ENCODE measurements at regions not wholly inside any gene's neighbourhood (a gene's known extent, or its start where the extent isn't known, plus 50 kb on each side); places are given as distances from the start of the nearest gene placed in this dataset.
A peak's percentile ranks its signal among the peaks of the same experiment; 100 is the strongest.

DNA sequence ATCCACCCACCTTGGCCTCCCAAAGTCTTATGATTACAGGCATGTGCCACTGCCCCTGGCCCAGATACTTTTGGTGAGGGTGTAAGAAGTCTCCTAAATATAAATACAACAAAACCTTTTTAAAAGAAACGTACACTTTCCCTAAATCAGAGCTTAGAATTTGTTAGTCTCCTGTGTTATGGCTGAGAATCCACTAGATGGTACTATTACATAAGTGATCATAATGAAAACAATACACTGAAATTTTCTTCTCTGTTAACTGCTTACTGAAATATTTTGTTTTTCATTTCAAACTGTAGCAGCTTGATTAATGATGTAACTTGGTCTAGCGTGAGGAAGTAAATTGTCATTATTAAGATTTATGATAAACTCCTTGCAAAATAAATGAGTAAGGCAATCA lies 74.8 kb upstream of the FAM98A start:
- CTCF ChIA-PET = interaction anchor here (0.6 kb wide), 1 partner anchor 85 kb away, joined by 4 read pairs; no protein-coding TSS in a partner anchor
- Histone ChIP-seq H3K4me1 (ENCODE audit: insufficient read depth, low read length) (no peaks in the 10 kb centered on the region), H3K9ac (ENCODE audit: low read length) (no peak overlapping the region), H2AFZ (ENCODE audit: low read length) (no peak overlapping the region), H3K27me3 (ENCODE audit: low read length) (peaks cover 11% of the 10 kb centered on the region; the same call in 1 of the 2 replicates), H3K9me2 (replicated peaks; ENCODE audit: low read length) (no peaks in the 10 kb centered on the region), H3K4me3 (ENCODE audit: low read length) (no peak overlapping the region), H4K20me1 (ENCODE audit: low read length) (no peaks in the 10 kb centered on the region), H3F3A (ENCODE audit: low read length, unreplicated experiment) (no peaks in the 10 kb centered on the region), H3K36me3 (ENCODE audit: low read depth, low read length) (no peaks in the 10 kb centered on the region), H3K27ac (ENCODE audit: low read length) (no peak overlapping the region), H3K4me2 (ENCODE audit: low read length) (no peak overlapping the region), H3K79me2 (ENCODE audit: low read length) (no peaks in the 10 kb centered on the region), H3K9me3 (ENCODE audit: low read length) (no peaks in the 10 kb centered on the region)
- intact Hi-C loops (cut with micrococcal nuclease) = loop anchor here (5.0 kb wide), 1 partner anchor 1738 kb away; no protein-coding TSS in a partner anchor
- BruUV-seq (replicated peaks) = no TSS peak
- POLR2A ChIA-PET (ENCODE audit: unreplicated experiment) = no interaction called here
- ATAC-seq (peak; percentile 63; the same call in 1 of the 2 replicates), DNase-seq (peak; percentile 37)
- TF ChIP-seq EZH2 (IDR thresholded peaks at IDR 0.05; ENCODE audit: low read length, unreplicated experiment) (no peak), CTCF (conservative IDR thresholded peaks at IDR 0.05; ENCODE audit: low read depth, low read length) (peak; percentile 72)

DNA sequence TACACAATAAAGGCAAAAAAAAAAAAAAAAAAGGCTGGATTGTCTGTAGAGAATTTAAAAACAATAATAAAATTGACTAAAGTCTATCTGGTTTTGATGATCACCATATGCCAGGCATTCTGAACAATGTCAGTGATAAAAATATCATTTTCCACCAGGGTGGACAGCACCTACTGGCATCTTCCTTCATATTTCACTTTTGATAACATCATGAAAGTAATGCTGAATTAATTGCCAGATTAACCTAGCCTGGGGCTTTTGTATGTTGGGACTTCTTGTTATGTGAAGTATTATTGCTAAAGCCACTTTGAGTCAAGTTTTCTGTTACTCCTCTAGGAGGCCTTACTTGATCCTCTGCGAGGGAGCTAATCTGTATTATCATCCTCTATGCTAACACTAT lies 73.8 kb upstream of the FAM98A start:
- H3K9me2 ChIP-seq (replicated peaks; ENCODE audit: low read length) = no peaks in the 10 kb centered on the region
- H3K9me3 ChIP-seq (ENCODE audit: low read length) = no peaks in the 10 kb centered on the region
- peaks cover 10% of the 10 kb centered on the region; the same call in 1 of the 2 replicates for H3K27me3 ChIP-seq (ENCODE audit: low read length)
- no peaks in the 10 kb centered on the region for H3K79me2 ChIP-seq (ENCODE audit: low read length)
- TF ChIP-seq EZH2 (IDR thresholded peaks at IDR 0.05; ENCODE audit: low read length, unreplicated experiment) (no peak), CTCF (conservative IDR thresholded peaks at IDR 0.05; ENCODE audit: low read depth, low read length) (no peak), EZH2phosphoT487 (IDR thresholded peaks at IDR 0.05; ENCODE audit: borderline replicate concordance, low read length) (no peak)
- DNase-seq (no peak), ATAC-seq (no peak)
- no peaks in the 10 kb centered on the region for H4K20me1 ChIP-seq (ENCODE audit: low read length)
- no peak overlapping the region for H3K4me3 ChIP-seq (ENCODE audit: low read length)
- no peaks in the 10 kb centered on the region for H3K4me1 ChIP-seq (ENCODE audit: insufficient read depth, low read length)
- H3K27ac ChIP-seq (ENCODE audit: low read length) = no peak overlapping the region
- POLR2A ChIA-PET (ENCODE audit: unreplicated experiment) = no interaction called here
- intact Hi-C loops (cut with micrococcal nuclease) = loop anchor here (5.0 kb wide), 1 partner anchor 1739 kb away; no protein-coding TSS in a partner anchor
- CTCF ChIA-PET = no interaction called here
- no TSS peak for BruUV-seq (replicated peaks)
- H3F3A ChIP-seq (ENCODE audit: low read length, unreplicated experiment) = no peaks in the 10 kb centered on the region
- H3K9ac ChIP-seq (ENCODE audit: low read length) = no peak overlapping the region
- H3K36me3 ChIP-seq (ENCODE audit: low read depth, low read length) = no peaks in the 10 kb centered on the region
- H2AFZ ChIP-seq (ENCODE audit: low read length) = no peak overlapping the region
- H3K4me2 ChIP-seq (ENCODE audit: low read length) = no peak overlapping the region

- H3K9me3 ChIP-seq (ENCODE audit: low read length) = no peaks in the 10 kb centered on the region
- TF ChIP-seq EZH2 (IDR thresholded peaks at IDR 0.05; ENCODE audit: low read length, unreplicated experiment) (no peak), CTCF (conservative IDR thresholded peaks at IDR 0.05; ENCODE audit: low read depth, low read length) (no peak), EZH2phosphoT487 (IDR thresholded peaks at IDR 0.05; ENCODE audit: borderline replicate concordance, low read length) (no peak)
- H2AFZ ChIP-seq (ENCODE audit: low read length) = no peak overlapping the region
- H4K20me1 ChIP-seq (ENCODE audit: low read length) = no peaks in the 10 kb centered on the region
- H3K4me1 ChIP-seq (ENCODE audit: insufficient read depth, low read length) = no peaks in the 10 kb centered on the region
- POLR2A ChIA-PET (ENCODE audit: unreplicated experiment) = no interaction called here
- no peaks in the 10 kb centered on the region for H3F3A ChIP-seq (ENCODE audit: low read length, unreplicated experiment)
- intact Hi-C loops (cut with micrococcal nuclease) = loop anchor here (5.0 kb wide), 1 partner anchor 1740 kb away; no protein-coding TSS in a partner anchor
- H3K79me2 ChIP-seq (ENCODE audit: low read length) = no peaks in the 10 kb centered on the region
- no peak overlapping the region for H3K4me2 ChIP-seq (ENCODE audit: low read length)
- DNase-seq (no peak), ATAC-seq (no peak)
- H3K27me3 ChIP-seq (ENCODE audit: low read length) = peaks cover 10% of the 10 kb centered on the region; the same call in 1 of the 2 replicates
- no peak overlapping the region for H3K9ac ChIP-seq (ENCODE audit: low read length)
- H3K9me2 ChIP-seq (replicated peaks; ENCODE audit: low read length) = no peaks in the 10 kb centered on the region
- no peaks in the 10 kb centered on the region for H3K36me3 ChIP-seq (ENCODE audit: low read depth, low read length)
- no peak overlapping the region for H3K4me3 ChIP-seq (ENCODE audit: low read length)
- CTCF ChIA-PET = no interaction called here
- BruUV-seq (replicated peaks) = no TSS peak
- no peak overlapping the region for H3K27ac ChIP-seq (ENCODE audit: low read length)
Observed at GRCh38 chr2:33672389-33672788, 73.3 kb upstream of the FAM98A start.
